Liver (tissue), 2 donors: ENCODE measurements at regions not wholly inside any gene's neighbourhood (a gene's known extent, or its start where the extent isn't known, plus 50 kb on each side); places are given as distances from the start of the nearest gene placed in this dataset.

Experiments used
- TF ChIP-seq, protein P1 (sequence below): fragments of 150-350 bp; IDR thresholded peaks from 2 replicates; pipeline ENCODE4 v1.5.1; 2017; ENCODE audit warnings: improper control_type of control experiment, low read depth, low read length; ENCODE audit not compliant: missing input control
- TF ChIP-seq, protein P2 (sequence below): IDR thresholded peaks from 2 replicates; pipeline ENCODE4 v1.6.1; 2016; ENCODE audit warnings: antibody characterized with exemption, mild to moderate bottlenecking
- donor health status: healthy.

DNA sequence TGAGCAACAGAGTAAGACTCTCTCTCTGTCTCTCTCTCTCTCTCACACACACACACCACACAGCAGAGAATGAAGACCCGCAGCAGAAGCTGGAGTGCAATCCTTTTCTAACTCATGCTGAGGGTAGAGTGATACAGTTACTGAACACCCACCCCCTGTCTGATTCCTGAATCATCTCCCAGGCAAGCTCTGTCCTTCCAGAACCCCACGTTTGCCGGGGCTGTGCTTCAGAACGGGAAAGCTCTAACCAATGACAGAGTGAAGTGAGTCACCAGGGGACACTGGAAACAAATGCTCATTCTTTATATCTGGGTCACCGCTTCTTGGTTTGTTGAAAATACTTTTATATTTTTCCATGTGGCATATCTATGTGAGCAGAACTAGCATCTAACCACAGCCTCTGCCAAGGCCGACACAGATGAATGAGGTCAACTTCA, 553.7 kb upstream of the AMELY start:
- TF ChIP-seq, protein P1, sequence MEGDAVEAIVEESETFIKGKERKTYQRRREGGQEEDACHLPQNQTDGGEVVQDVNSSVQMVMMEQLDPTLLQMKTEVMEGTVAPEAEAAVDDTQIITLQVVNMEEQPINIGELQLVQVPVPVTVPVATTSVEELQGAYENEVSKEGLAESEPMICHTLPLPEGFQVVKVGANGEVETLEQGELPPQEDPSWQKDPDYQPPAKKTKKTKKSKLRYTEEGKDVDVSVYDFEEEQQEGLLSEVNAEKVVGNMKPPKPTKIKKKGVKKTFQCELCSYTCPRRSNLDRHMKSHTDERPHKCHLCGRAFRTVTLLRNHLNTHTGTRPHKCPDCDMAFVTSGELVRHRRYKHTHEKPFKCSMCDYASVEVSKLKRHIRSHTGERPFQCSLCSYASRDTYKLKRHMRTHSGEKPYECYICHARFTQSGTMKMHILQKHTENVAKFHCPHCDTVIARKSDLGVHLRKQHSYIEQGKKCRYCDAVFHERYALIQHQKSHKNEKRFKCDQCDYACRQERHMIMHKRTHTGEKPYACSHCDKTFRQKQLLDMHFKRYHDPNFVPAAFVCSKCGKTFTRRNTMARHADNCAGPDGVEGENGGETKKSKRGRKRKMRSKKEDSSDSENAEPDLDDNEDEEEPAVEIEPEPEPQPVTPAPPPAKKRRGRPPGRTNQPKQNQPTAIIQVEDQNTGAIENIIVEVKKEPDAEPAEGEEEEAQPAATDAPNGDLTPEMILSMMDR = no peak
- TF ChIP-seq, protein P2, sequence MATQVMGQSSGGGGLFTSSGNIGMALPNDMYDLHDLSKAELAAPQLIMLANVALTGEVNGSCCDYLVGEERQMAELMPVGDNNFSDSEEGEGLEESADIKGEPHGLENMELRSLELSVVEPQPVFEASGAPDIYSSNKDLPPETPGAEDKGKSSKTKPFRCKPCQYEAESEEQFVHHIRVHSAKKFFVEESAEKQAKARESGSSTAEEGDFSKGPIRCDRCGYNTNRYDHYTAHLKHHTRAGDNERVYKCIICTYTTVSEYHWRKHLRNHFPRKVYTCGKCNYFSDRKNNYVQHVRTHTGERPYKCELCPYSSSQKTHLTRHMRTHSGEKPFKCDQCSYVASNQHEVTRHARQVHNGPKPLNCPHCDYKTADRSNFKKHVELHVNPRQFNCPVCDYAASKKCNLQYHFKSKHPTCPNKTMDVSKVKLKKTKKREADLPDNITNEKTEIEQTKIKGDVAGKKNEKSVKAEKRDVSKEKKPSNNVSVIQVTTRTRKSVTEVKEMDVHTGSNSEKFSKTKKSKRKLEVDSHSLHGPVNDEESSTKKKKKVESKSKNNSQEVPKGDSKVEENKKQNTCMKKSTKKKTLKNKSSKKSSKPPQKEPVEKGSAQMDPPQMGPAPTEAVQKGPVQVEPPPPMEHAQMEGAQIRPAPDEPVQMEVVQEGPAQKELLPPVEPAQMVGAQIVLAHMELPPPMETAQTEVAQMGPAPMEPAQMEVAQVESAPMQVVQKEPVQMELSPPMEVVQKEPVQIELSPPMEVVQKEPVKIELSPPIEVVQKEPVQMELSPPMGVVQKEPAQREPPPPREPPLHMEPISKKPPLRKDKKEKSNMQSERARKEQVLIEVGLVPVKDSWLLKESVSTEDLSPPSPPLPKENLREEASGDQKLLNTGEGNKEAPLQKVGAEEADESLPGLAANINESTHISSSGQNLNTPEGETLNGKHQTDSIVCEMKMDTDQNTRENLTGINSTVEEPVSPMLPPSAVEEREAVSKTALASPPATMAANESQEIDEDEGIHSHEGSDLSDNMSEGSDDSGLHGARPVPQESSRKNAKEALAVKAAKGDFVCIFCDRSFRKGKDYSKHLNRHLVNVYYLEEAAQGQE = no peak
